ENCODE measurements at regions not wholly inside any gene's neighbourhood (a gene's known extent, or its start where the extent isn't known, plus 50 kb on each side); places are given as distances from the start of the nearest gene placed in this dataset.
A peak's percentile ranks its signal among the peaks of the same experiment; 100 is the strongest.
"Not testable (repeated sequence)": the region's sequence is repeated elsewhere in the genome, so short reads cannot be mapped to it uniquely, and the experiment has no call there.

DNA sequence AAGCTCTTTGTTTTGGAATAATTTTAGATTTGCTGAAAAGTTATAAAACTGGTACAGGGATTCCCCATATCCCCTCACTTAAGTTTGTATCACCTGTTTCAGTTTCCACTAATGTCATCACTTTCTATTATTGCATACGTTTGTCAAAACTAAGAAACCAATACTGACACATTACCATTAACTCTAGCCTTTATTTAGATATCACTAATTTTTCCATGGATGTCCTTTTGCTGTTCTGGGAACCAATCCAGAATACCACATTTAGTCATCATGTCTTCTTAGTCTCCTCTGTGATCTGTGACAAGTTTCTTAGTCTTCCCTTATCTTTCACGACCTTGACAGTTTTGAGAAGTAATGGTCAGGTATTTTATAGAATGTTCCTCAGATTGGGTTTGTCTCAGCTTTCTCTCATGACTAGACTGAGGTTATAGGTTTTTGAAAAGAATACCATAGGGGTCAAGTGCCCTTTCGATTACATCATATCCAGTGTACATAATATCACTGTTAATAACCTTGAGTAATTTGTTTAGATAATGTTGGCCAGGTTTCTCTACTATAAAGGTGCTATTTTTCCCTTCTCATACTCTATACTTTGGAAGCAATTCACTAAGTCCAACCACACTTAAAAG, 51.9 kb upstream of the NMUR2 start:
- no peak for DNase-seq (ENCODE audit: low spot score)

DNA sequence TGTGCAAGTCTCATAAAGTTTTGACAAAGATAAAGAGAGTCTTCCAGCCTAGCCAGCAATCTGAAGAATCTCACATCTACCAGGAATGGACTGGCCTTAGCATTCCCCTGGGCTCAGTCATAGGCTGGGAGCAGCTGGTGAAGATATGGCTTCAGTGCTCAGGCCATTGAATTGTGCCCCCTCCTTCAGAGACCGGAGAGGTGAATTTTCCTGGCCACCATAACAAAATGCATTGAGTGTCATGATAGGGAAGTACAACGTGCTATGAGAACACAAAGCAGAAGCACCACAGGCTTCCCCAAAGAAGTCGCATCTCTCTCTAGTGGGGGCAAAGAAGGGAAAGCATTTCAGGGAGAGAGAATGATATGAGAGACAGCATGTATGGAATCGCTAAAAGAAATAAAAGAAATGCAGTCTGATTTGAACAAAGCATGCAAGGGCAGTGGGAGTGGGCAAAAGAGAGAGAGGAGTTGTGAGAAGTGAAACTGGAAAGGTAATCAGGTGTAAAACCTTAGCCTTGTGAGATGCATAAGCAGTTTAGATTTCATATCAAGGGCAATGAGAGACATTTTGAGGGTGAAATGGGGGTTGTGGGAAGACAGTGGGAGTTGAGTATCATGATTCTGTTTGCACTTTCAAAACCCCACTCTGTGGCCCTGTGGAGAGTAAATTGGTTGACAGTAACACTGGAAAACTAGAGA, 57.1 kb upstream of the NMUR2 start:
- no peak for DNase-seq (ENCODE audit: low spot score)

DNA sequence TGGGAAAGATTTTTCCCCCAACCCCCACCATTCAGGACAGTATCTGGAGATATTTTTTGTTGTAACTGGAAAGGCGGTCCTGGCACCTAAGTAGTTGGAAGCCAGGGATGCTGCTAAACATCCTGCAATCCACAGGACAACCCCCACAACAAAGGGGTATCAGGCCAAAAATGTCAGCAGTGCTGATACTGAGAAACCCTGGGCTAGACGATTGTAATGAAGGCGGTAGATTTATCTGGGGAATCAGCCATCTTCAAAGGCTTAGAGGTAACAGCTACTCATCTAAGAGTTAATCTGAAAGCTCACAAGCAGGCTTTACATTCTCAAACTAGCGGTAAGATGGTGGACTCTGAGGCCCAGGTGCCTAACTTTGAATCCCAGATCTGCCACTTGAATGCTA, 59.0 kb upstream of the NMUR2 start:
- DNase-seq (ENCODE audit: low spot score): no peak

DNA sequence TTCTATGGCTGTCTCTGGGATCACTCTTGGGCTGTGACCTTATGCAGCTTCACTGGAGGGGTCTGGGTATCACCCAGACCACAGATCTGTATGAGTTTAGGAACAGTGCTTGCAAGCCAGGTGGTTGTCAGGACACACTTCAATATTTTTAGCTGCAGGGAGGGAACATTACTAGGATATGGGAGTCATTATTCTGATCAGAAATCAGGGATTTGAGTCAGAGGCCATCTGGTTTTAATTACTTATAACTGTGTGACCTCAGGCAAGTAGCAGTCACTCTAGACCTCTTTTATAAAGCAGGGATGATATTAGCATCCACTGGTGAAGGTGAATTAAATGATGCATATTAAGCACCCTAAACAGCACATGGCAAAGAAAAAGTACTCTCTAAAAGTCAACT, 60.1 kb upstream of the NMUR2 start:
- no peak for DNase-seq (ENCODE audit: low spot score)

DNA sequence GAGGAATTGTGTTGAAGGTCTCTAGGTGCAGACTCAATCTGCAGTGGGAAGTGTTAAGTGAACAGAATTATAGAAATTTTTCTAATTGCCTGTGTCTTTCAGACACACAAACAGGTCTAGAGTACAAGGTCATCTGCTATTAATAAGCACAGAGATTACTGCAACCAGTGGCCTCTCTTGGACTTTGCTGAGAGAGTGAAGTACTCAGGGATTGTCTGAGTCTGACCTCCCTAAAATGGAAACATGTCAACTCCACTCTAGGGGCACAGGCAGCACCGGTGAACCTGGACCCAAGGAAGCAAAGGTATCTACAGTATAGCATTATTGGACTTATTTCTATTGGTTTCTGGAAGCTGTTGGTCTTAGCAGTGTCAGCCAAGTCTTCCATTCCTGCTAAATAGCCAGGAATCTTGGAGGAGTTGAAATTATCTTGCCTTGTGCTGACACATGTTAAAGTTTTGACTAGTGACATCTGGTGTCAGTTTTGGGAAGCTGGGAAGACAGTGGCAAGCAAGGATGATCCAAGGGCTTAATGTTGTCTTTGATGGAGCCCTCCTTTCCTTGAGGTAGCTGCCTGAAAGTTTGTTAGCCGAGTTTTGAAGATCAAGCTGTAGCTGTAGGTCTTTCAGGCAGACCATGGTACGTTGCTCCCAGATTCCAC, 61.1 kb upstream of the NMUR2 start:
- DNase-seq (ENCODE audit: low spot score): no peak

DNA sequence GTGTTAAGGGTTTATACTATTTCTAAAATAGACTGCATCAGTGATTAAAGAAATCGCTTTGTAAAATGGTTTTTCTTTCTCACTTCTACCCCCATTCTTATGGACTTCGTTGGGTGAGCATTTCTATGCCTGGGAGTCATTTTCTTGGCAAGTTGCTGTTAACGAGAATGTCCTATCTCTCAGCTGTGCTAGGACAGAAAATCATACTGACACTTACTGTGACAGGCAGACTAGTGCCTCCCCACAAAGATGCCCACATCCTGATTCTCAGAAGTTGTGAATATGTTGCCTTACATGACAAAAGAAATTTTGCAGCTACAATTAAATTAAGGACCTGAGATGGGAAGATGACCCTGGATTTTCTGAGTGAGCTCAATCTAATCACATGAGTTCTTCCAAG, 65.1 kb upstream of the NMUR2 start:
- DNase-seq (ENCODE audit: low spot score): peak; percentile 7

DNA sequence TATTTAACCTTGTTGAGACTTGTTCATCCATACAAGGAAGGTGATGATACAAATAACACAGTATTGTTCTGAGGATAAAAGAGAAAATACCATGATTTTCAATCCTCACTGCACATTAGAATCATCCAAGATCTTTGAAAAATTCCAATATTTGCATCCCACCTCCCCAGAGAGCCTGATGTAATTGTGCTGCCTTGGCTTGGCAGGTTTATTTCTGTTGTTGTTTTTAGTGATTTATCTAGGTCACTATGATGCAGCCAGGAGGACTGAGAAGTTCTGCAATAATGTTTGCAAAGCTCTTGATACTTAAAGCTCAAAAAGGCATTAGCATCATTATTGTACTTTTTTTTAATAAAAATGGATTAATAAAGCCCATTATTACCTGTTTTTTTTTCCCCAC, 67.0 kb upstream of the NMUR2 start:
- peak; percentile 76 for DNase-seq (ENCODE audit: low spot score)

DNA sequence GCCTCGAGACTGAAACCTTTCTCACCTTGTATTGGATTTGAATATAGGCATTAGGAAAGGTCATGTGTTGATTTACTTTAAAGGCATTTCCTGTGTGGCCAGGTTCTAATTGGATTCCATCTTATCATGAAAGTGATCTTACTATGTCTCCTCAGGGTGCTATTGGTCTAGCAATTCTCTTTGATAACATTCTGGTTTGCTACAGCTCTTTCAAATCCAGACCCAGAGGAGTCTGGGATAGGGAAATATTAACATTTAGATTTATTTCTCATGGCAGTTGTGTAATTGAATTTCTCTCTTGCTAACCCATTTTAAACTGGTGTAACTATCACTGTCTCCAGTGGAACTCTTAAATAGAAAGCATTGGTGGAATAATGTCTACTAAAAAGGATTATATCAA, 69.9 kb upstream of the NMUR2 start:
- no peak for DNase-seq (ENCODE audit: low spot score)

DNA sequence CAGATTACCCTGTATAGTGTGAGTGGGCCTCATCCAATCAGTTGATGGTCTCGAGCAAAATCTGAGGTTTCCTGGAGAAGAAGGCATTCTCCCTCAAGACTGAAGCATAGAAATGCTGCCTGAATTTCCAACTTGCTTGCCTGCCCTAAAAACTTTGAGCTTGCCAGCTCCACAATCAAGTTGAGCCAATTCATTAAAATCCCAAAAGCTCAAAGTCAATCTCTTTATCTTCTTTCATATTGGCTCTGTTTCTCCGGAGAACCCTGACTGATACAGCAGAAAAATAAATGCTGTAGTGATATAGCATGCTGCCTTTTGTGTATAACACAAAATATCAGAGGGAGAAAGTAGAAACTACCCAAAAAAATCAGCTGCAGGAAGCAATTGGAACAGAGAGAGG, 72.5 kb upstream of the NMUR2 start:
- no peak for DNase-seq (ENCODE audit: low spot score)

DNA sequence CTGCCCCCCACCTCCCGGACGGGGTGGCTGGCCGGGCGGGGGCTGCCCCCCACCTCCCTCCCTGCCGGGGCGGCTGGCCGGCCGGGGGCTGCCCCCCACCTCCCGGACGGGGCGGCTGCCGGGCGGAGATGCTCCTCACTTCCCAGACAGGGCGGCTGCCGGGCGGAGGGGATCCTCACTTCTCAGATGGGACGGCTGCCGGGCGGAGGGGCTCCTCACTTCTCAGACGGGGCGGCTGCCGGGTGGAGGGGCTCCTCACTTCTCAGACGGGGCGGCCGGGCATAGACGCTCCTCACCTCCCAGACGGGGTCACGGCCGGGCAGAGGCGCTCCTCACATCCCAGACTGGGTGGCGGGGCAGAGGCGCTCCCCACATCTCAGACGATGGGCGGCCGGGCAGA, 74.8 kb upstream of the NMUR2 start:
- not testable (repeated sequence) for DNase-seq (ENCODE audit: low spot score)

DNA sequence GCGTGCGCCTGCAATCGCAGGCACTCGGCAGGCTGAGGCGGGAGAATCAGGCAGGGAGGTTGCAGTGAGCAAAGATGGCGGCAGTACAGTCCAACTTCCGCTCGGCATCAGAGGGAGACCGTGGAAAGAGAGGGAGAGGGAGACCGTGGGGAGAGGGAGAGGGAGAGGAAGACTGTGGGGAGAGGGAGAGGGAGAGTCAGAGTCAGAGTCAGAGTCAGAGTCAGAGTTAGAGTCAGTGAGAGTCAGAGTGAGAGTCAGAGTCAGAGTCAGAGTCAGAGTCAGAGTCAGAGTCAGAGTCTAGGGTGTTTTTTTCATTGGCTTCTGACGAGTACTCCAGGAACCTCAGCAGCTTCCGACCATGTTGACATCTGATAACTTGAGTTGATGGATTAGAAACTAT, 75.6 kb upstream of the NMUR2 start:
- DNase-seq (ENCODE audit: low spot score): not testable (repeated sequence)

DNA sequence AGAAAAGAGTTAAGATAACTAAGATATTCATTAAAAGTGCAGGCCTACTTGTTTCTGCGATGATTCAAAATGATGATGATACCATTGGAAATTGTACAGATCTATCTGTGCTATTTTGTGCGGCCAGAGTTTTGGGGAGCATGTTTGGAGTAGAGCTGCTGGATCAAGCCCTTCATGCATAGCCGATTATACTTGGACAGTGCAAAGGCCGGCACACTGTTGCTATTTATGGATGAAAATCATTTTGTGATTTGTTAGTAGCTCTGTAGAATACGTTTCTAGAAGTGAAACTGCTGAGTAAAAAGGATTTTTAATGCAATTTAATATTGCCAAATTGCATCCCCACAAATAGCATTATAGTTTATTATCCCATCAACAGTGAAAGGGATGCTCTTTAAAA, 82.1 kb upstream of the NMUR2 start:
- DNase-seq (ENCODE audit: low spot score): no peak

DNA sequence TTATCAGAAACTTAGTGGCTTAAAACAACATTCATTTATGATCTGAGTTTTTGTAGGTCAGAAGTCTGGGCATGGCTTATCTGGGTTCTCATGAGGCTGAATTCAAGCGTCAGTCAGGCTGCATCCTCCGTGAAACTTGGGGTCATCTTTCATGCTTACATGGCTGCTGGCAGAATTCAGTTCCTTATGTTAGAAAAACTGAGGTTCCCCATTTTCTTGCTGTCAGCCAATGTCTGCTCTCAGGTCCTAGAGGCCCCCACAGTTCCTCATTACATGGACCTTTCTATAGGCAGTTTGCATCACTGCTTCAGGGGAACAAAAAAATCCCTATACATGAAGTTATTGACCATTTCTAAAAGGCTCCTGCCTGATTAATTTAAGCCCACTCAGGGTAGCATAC, 83.8 kb upstream of the NMUR2 start:
- DNase-seq (ENCODE audit: low spot score): no peak

DNA sequence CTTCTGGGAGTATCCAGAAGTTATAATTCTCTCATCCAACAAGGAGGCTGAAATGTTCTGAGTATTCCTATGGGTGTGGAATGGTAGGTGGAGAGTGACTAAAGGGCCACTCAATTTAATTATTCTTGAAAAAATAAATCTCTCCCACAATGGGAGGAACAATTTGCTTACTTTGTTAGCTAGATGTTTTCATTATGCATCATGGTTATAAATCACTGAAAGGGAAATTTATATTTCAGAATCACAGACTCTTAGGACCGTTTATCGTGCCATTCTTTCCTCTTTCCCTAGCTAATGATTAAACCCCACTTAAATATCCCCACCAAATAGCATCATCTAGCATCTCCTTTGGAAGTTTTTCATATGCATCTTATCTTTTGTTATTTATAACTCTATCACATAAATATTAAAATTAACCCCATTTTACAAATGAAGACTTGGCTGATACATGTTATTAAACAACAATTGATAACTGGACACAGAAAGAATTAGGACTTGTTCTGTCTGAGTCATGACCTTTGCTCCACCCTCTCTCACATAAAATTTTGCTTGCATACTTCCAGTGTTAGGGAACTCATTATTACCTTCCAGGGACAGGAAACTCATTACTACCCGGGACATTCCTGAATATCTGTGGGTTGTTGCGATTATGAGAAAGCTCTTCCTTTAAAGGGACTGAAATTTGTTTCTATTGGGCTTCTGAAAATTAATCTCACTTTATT, 94.9 kb upstream of the NMUR2 start:
- no peak for DNase-seq (ENCODE audit: low spot score)

DNA sequence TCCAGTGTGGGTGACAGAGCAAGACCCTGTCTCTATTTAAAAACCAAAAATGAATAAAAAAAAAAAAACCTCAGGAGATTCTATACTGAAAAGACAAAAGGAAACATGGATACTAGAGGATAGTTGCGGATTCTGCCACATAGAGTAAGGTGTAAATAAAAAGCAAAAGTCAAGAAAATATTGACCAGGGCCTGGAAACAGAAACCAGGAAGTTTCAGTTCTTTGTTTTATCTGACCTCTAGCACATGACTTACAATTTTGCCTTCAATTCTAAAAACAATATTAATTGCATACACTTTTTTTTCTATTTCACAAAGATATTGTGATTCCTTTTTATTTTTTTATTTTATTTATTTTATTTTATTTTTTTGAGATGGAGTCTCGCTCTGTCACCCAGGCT, 96.2 kb upstream of the NMUR2 start:
- DNase-seq (ENCODE audit: low spot score): no peak

DNA sequence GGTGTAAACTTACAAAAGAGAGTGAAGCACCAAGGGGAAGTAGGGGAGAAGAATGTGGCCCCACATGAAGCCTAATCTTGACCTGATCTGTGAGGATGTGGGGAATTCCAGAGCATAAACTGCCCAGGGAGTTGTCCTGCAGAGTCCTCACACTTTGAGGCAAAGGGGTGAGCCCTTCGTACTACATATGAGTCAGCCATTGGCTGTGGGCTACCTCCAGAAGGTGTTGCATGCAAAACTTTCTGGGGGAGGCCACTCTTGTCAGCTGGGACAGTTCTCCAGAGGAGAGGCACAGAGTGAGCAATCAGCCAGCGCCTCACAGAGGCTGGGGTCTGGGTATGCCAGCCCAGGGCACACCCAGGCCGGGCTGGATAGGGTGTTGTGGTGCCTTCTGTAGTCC, 98.1 kb upstream of the NMUR2 start:
- no peak for DNase-seq (ENCODE audit: low spot score)

DNA sequence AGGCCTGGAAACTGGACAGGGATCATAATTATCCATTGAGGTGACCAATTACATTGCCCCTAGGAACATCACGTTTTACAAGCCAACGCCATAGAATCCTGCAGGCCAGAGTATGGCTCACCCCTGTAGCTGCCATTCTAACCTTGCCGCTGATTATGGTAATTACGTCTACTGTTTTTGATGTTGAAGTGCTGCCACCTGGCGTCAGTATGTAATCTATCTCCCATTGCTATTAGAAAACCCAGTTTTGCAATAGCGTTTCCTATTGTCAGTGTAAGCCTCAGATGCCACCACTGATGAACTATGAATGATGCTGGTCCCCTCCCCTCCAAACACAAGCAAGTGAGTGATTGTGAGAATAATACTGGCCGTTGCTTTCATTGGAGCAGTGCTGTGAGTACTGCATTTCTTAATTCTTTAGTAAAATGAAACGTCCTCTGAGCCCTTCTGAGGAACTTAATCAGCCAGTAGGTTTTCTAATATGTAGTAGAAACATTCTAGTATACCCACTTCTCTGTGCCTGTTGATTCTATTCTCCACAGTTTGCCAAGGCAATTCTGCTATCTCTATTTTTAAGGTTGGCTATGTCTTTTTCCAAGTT, 100.5 kb upstream of the NMUR2 start:
- DNase-seq (ENCODE audit: low spot score): peak; percentile 87

DNA sequence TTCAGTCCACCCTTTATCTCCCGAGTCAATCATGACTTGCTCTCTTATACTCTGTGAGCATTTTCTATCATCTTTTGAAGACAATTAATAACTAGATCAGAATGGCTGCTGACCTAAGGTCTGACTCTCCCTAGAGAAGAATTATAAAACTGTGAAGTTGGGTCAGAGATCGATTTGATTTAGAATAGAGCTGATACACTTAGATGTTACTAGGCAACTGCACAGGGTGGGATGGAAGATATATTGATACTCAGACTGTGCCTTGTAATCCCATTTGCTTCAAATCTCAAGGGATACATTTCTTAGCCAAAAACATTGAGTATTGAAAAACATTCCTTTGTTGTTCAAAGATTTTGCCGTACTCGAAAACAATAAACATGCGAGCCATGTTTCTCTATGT, 106.0 kb upstream of the NMUR2 start:
- no peak for DNase-seq (ENCODE audit: low spot score)

DNA sequence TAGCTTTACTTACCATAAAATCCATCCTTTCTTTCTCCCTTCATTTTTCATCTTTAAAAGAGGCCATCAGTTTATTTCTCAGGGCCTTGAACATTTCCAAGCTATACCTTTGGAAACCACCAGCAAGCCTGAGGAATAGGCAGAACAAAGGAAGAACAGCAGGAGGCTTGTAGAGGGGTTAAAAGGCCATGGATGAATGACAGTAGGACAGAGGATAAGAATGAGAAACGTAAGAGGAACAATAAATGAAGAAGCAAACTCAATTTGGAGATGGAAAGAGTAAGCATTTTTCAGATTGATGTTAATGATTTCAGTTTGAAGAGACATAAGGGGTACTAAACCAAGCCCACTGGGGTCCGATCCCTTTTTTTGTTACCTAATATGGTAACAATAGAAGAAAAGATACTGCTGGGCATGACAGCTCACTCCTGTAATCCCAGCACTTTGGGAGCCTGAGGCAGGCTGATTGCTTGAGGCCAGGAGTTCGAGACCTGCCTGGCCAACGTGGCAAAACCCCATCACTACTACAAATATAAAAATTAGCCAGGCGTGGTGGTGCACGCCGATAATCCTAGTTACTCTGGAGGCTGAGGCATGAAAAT, 106.6 kb upstream of the NMUR2 start:
- no peak for DNase-seq (ENCODE audit: low spot score)

DNA sequence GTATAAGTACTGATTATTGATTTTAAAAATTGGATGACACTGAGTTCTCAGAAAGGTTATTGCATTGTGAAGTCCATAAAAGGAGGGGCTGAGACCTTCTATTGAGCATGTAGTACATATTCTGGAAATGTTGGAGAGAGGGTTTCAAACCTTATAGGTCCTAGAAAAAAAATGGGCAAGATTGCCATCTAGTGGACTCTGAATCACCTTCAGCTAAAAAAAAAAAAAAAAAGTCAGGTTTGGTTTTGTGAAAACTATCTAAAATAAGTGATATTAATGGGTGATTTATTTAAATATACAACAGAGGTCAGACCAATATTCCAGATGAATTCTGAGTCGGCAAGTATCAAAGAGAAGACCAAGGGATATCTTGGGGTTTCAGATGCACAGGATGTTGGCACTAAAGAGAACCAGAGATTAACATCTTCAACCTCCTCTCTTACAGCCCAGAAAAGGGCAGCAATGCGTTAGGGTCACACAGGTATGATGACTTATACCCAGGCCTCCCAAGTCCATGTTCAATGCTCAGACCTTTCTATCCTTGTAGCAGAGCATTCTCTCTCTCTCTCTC, 109.8 kb upstream of the NMUR2 start:
- DNase-seq (ENCODE audit: low spot score): peak; percentile 59

DNA sequence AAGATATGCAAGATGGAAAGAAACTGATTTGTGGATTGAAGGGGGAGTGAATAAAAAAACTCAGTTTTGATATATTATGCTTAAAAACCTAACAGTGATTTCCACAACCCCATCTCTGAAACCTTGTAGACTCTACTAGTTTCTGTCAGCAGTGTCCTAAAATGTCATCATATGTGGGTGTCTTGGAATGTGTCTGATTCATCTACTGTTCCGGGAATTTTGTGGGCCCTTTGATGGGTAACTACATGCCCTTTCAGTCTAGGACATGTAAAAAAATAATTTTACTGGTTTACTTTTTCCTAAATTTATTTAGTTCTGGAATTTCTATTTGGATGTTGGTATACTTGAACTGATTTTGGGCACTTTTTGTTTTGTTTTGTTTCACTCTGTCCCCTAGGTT, 118.9 kb upstream of the NMUR2 start:
- no peak for DNase-seq (ENCODE audit: low spot score)
